ENCODE measurements at regions not wholly inside any gene's neighbourhood (a gene's known extent, or its start where the extent isn't known, plus 50 kb on each side); places are given as distances from the start of the nearest gene placed in this dataset.
"Not testable (repeated sequence)": the region's sequence is repeated elsewhere in the genome, so short reads cannot be mapped to it uniquely, and the experiment has no call there.

GRCh38 chr15:79492065-79492464 lies 59.9 kb downstream of the MINAR1 start:
- DNase-seq = no peak

- DNase-seq = no peak
Observed at GRCh38 chr15:79494384-79494909, 62.3 kb downstream of the MINAR1 start.

- no peak for DNase-seq
Observed at GRCh38 chr15:79494963-79495755, 63.0 kb downstream of the MINAR1 start.

GRCh38 chr15:79495775-79496174 lies 63.6 kb downstream of the MINAR1 start:
- DNase-seq = no peak

- DNase-seq = no peak
Observed at GRCh38 chr15:79496838-79497237, 64.7 kb downstream of the MINAR1 start.

GRCh38 chr15:79501086-79501485 lies 69.0 kb downstream of the MINAR1 start:
- no peak for DNase-seq

GRCh38 chr15:79505956-79506355 lies 73.8 kb downstream of the MINAR1 start:
- DNase-seq = no peak

- not testable (repeated sequence) for DNase-seq
Observed at GRCh38 chr15:79512844-79513243, 80.7 kb downstream of the MINAR1 start.

GRCh38 chr15:79513417-79513816 lies 81.3 kb downstream of the MINAR1 start:
- no peak for DNase-seq

- DNase-seq = no peak
Observed at GRCh38 chr15:79513940-79514339, 81.8 kb downstream of the MINAR1 start.

- DNase-seq = no peak
Observed at GRCh38 chr15:79515300-79516027, 83.3 kb downstream of the MINAR1 start.

GRCh38 chr15:79516155-79516554 lies 84.0 kb downstream of the MINAR1 start:
- DNase-seq = no peak

- no peak for DNase-seq
Observed at GRCh38 chr15:79516646-79517045, 84.5 kb downstream of the MINAR1 start.

GRCh38 chr15:79519628-79520027 lies 87.5 kb downstream of the MINAR1 start:
- no peak for DNase-seq

GRCh38 chr15:79520654-79521053 lies 88.5 kb downstream of the MINAR1 start:
- DNase-seq = no peak

GRCh38 chr15:79522656-79523055 lies 90.5 kb downstream of the MINAR1 start:
- DNase-seq = no peak

- no peak for DNase-seq
Observed at GRCh38 chr15:79523266-79523665, 91.1 kb downstream of the MINAR1 start.

GRCh38 chr15:79524531-79524930 lies 92.4 kb downstream of the MINAR1 start:
- DNase-seq = no peak

- no peak for DNase-seq
Observed at GRCh38 chr15:79526376-79526775, 94.2 kb downstream of the MINAR1 start.

GRCh38 chr15:79527821-79528220 lies 95.7 kb downstream of the MINAR1 start:
- DNase-seq = no peak

GRCh38 chr15:79529157-79529785 lies 97.1 kb downstream of the MINAR1 start:
- DNase-seq = no peak

- no peak for DNase-seq
Observed at GRCh38 chr15:79535536-79535935, 103.4 kb downstream of the MINAR1 start.

GRCh38 chr15:79538527-79538926 lies 106.4 kb downstream of the MINAR1 start:
- DNase-seq = no peak

GRCh38 chr15:79539401-79539800 lies 107.3 kb downstream of the MINAR1 start:
- no peak for DNase-seq
